ENCODE measurements at regions not wholly inside any gene's neighbourhood (a gene's known extent, or its start where the extent isn't known, plus 50 kb on each side); places are given as distances from the start of the nearest gene placed in this dataset.
"Not testable (repeated sequence)": the region's sequence is repeated elsewhere in the genome, so short reads cannot be mapped to it uniquely, and the experiment has no call there.

- peak overlapping the region in 1 of 7 experiments; percentile 10 for H3K4me3 ChIP-seq
- H3K27ac ChIP-seq, result not testable (repeated sequence)
Observed at GRCh38 chr16:88184566-88185355, 198.0 kb upstream of the ZNF469 start.

GRCh38 chr16:88185406-88185805, 197.4 kb upstream of the ZNF469 start:
- Histone ChIP-seq H3K27ac (peak overlapping the region in 1 of 21 experiments; percentile 88), H3K4me3 (peak overlapping the region in 1 of 7 experiments; percentile 10)

GRCh38 chr16:88185976-88186888, 196.5 kb upstream of the ZNF469 start:
- H3K27ac ChIP-seq, result peak overlapping the region in 12 of 21 experiments; percentile 22 to 88 (median 62)
- H3K4me3 ChIP-seq, result peak overlapping the region in 2 of 7 experiments; percentile 10 to 22

- peak overlapping the region in 8 of 21 experiments; percentile 15 to 88 (median 56) for H3K27ac ChIP-seq
- H3K4me3 ChIP-seq, result not testable (repeated sequence)
Observed at GRCh38 chr16:88186889-88187870, 195.6 kb upstream of the ZNF469 start.

GRCh38 chr16:88188171-88188895, 194.4 kb upstream of the ZNF469 start:
- H3K4me3 ChIP-seq, result not testable (repeated sequence)
- peak overlapping the region in 2 of 21 experiments; percentile 46 to 57 for H3K27ac ChIP-seq

- not testable (repeated sequence) for H3K27ac ChIP-seq, H3K4me3 ChIP-seq
Observed at GRCh38 chr16:88190592-88191095, 192.1 kb upstream of the ZNF469 start.

GRCh38 chr16:88191168-88191567, 191.6 kb upstream of the ZNF469 start:
- H3K27ac ChIP-seq, H3K4me3 ChIP-seq: not testable (repeated sequence)

- Histone ChIP-seq H3K4me3 (no peak overlapping the region), H3K27ac (no peak overlapping the region)
Observed at GRCh38 chr16:88192601-88193000, 190.2 kb upstream of the ZNF469 start.

- H3K4me3 ChIP-seq, result not testable (repeated sequence)
- H3K27ac ChIP-seq, result peak overlapping the region in 8 of 21 experiments; percentile 20 to 75 (median 50)
Observed at GRCh38 chr16:88193706-88194396, 188.9 kb upstream of the ZNF469 start.

- Histone ChIP-seq H3K27ac (peak overlapping the region in 15 of 21 experiments; percentile 14 to 75 (median 37)), H3K4me3 (no peak overlapping the region)
Observed at GRCh38 chr16:88194397-88195268, 188.1 kb upstream of the ZNF469 start.

GRCh38 chr16:88195269-88195705, 187.5 kb upstream of the ZNF469 start:
- Histone ChIP-seq H3K4me3 (no peak overlapping the region), H3K27ac (peak overlapping the region in 7 of 21 experiments; percentile 24 to 75 (median 40))

GRCh38 chr16:88195911-88196465, 186.8 kb upstream of the ZNF469 start:
- H3K4me3 ChIP-seq, result no peak overlapping the region
- peak overlapping the region in 2 of 21 experiments; percentile 72 to 75 for H3K27ac ChIP-seq

GRCh38 chr16:88196471-88197400, 186.0 kb upstream of the ZNF469 start:
- Histone ChIP-seq H3K27ac (no peak overlapping the region), H3K4me3 (no peak overlapping the region)

- H3K27ac ChIP-seq, result no peak overlapping the region
- no peak overlapping the region for H3K4me3 ChIP-seq
Observed at GRCh38 chr16:88197481-88198456, 185.0 kb upstream of the ZNF469 start.
